Lower leg skin (tissue), 4 donors: ENCODE measurements at regions not wholly inside any gene's neighbourhood (a gene's known extent, or its start where the extent isn't known, plus 50 kb on each side); places are given as distances from the start of the nearest gene placed in this dataset.

ENCODE experiments used
- DNase-seq, 2 donors: peaks; one replicate each; pipeline ENCODE4 v3.0.0-alpha.2; 2019; ENCODE audit warnings: low spot score in 2 of 2
- H3K4me3 ChIP-seq: fragments of 200-600 bp; sonication (generic); 2 replicates; pipeline ENCODE4 v1.5.1; 2017; ENCODE audit warnings: mild to moderate bottlenecking, low read depth; ENCODE audit not compliant: poor library complexity, severe bottlenecking
- POLR2A ChIP-seq, 2 donors: fragments of 450-650 bp; IDR thresholded peaks; one replicate each; pipeline ENCODE4 v1.6.1; 2016 to 2017; ENCODE audit warnings: antibody characterized with exemption in 2 of 2, mild to moderate bottlenecking in 1 of 2, moderate library complexity in 1 of 2
- WGBS, 2 donors: methylation state at CpG; one replicate each; pipeline ENCODE4 v1.1.5; 2018; 5-methylcytosine and 5-hydroxymethylcytosine counted together
- intact Hi-C: fragments of 100-400 bp; cut with DNase I; formaldehyde crosslinking; loops from one replicate; pipeline ENCODE4 v1.15.0; 2023; ENCODE audit warnings: low total_unique reads
- TF ChIP-seq, protein P1 (sequence below), 3 donors: fragments of 450-650 bp; IDR thresholded peaks; one replicate each; pipeline ENCODE4 v1.5.1; 2016; ENCODE audit warnings: antibody characterized with exemption in 3 of 3, mild to moderate bottlenecking in 3 of 3, moderate library complexity in 2 of 3

DNA sequence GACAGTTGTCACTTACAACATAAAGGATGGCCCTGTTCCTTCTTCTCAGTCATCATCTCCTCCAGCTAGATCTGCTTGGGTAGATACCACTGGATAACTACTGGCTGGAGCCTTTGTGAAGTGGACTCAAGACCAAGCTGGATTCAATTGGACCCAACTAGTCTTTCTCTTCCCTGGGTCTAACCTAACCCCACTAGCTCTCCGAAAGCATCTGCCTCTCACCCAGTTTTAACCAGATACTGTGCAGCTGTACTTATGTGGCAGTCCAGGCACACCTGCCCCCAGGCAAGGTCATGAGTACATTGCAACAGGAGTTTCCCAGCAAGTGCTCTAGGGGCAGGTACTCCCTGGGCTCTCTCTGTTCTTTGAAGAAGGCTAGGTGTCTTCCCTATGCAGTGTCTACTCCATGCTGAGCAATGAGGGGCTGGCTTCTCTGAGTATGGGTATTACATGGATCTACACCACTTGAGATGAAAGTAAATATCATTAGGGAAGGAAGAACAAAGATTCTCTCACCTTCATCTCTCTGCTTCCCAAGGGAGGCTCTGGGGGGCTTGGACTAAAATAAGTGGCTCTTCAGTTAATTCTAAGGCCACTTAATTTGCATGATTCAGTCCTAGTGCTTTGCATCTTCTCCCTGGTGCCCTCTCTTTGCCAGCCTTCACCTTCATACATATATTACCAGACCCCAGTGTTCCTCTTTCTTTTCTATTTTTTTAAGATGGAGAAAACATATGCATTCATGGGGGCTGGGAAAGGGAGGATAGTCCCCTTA is 236.1 kb downstream of the NXPE2 start:
- WGBS, 2 donors = 96% methylated on average over 1 of the region's 1 CpG
- no peak overlapping the region for H3K4me3 ChIP-seq

DNA sequence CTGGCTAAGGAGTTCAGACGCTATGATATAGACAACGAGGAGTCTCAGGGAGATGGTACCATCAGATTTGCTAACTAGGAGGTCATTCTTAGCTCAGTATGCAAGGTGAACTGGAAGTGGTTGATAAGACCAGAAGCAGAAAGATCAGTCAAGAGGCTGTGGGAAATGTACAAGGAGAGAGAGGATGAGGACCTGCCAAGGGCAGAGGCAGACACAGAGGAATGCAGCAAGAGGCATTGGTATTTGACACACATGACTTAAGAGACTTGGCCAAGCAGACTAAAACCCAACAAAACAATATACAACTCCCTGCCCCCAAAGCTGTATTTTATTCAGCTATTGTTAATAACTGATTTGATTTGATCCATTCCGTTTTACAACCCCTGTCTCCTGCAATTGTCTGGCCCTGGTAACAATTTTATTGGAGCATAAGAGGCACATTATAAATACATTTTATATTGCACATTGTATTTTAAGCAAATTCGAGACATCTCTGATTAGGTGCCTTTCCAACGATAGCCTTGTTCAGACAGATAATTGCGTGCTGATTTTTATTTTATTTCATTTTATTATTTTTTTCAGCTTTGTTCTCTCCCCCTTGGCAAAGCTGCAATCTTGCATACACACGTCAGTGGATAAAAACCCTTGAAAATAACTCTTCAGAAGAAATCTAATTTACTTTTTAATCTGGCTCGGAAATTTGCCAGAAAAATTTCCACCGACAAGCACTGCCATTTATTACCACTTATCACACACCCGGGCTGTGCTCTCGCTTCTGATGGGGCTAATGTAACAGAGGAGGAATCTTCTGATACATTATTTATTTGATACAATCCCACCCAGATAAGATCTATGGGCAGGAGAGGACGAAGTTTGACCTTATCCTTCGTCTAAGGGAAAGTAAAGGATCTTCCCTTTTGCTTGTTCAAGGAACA is 237.8 kb downstream of the NXPE2 start:
- TF ChIP-seq, protein P1, sequence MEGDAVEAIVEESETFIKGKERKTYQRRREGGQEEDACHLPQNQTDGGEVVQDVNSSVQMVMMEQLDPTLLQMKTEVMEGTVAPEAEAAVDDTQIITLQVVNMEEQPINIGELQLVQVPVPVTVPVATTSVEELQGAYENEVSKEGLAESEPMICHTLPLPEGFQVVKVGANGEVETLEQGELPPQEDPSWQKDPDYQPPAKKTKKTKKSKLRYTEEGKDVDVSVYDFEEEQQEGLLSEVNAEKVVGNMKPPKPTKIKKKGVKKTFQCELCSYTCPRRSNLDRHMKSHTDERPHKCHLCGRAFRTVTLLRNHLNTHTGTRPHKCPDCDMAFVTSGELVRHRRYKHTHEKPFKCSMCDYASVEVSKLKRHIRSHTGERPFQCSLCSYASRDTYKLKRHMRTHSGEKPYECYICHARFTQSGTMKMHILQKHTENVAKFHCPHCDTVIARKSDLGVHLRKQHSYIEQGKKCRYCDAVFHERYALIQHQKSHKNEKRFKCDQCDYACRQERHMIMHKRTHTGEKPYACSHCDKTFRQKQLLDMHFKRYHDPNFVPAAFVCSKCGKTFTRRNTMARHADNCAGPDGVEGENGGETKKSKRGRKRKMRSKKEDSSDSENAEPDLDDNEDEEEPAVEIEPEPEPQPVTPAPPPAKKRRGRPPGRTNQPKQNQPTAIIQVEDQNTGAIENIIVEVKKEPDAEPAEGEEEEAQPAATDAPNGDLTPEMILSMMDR (IDR thresholded peaks at IDR 0.05) = no peak
- no peak for TF ChIP-seq POLR2A (IDR thresholded peaks at IDR 0.05)
- 71 to 72% methylated on average over 13 of the region's 13 CpGs for WGBS, 2 donors
- no peak overlapping the region for H3K4me3 ChIP-seq
- no peak for DNase-seq
- intact Hi-C loops = no loop called here

More for the DNA sequence above, 236.1 kb downstream of the NXPE2 start:
- TF ChIP-seq POLR2A (IDR thresholded peaks at IDR 0.05) = no peak
- TF ChIP-seq, protein P1 (IDR thresholded peaks at IDR 0.05) = no peak
- DNase-seq = no peak
- intact Hi-C loops = no loop called here

DNA sequence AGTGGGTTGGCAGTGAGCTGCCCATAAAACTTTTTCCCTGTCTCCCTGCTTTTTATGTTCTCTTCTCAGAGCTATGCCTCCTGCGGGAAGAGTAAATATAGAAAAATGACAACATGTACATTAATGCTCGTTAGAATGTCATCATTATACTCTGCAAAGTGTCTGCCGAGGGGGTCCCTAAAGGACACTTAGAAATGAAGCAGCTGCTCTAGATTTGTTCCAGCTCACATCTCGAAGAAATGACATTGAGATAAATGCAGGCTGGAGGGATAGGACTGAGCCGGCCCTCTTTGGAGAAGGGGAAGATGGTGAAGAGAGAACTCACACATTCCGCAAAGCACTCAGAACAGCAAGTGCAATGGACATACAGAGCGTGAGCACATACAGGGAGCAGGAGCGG is 240.0 kb downstream of the NXPE2 start:
- intact Hi-C loops = no loop called here
- WGBS, 2 donors = 79 to 83% methylated on average over 8 of the region's 8 CpGs
- TF ChIP-seq, protein P1 (IDR thresholded peaks at IDR 0.05) = no peak
- no peak for TF ChIP-seq POLR2A (IDR thresholded peaks at IDR 0.05)
- H3K4me3 ChIP-seq = no peak overlapping the region
- no peak for DNase-seq

DNA sequence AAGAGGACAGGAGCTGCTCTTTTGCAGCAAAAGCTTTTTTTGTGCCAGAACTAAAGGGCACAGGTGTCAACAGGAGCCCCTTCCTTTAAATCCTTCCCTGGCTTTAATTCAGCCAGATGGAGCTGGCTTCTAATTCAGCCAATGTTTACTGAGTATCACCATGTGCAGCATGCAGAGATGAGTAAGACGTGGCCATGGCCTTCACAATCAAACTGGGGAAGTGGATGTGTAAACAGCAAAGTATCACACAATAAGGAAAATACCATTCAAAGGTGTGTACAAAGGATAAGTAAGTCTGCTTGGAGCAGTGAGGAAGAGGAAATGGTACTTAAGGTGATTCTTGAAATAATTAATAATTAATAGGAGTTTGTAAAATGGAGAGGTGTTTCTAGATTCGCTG is 243.4 kb downstream of the NXPE2 start:
- intact Hi-C loops = no loop called here
- DNase-seq = no peak
- no peak overlapping the region for H3K4me3 ChIP-seq
- WGBS, 2 donors = 61 to 74% methylated on average over 2 of the region's 2 CpGs
- no peak for TF ChIP-seq POLR2A (IDR thresholded peaks at IDR 0.05)
- TF ChIP-seq, protein P1 (IDR thresholded peaks at IDR 0.05) = no peak

DNA sequence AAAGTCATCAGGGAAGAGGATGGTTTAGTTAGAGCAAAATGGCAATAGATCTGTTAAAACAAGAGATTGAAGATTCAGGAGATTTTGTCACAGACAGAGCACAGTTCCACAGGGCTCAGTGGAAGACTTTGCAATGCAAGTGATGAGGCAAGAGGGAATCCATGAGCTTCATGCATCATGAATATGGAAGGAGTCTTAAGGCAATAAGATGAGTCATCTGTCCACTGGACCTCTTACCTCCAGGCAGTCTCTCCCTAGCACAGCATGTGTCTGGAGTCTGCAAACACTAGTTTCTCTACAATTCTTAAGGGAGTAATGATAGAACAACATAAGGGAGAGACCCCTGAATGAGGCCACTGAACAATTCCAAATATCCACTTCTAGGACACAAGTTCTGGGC is 245.7 kb downstream of the NXPE2 start:
- TF ChIP-seq, protein P1 (IDR thresholded peaks at IDR 0.05) = no peak
- TF ChIP-seq POLR2A (IDR thresholded peaks at IDR 0.05) = no peak
- intact Hi-C loops = no loop called here
- no peak for DNase-seq
- no peak overlapping the region for H3K4me3 ChIP-seq
